ENCODE measurements at regions not wholly inside any gene's neighbourhood (a gene's known extent, or its start where the extent isn't known, plus 50 kb on each side); places are given as distances from the start of the nearest gene placed in this dataset.
A peak's percentile ranks its signal among the peaks of the same experiment; 100 is the strongest.

- Histone ChIP-seq H3K4me1 (ENCODE audit: insufficient read depth, low read length) (no peaks in the 10 kb centered on the region), H3K27ac (ENCODE audit: low read depth, low read length) (no peak overlapping the region), H3K9me3 (ENCODE audit: low read length) (no peaks in the 10 kb centered on the region), H3K36me3 (ENCODE audit: insufficient read depth, low read length) (no peaks in the 10 kb centered on the region), H3K27me3 (ENCODE audit: insufficient read depth, low read length, poor library complexity, severe bottlenecking) (no peaks in the 10 kb centered on the region), H3K4me3 (ENCODE audit: low read length) (no peak overlapping the region)
- H3K9me3 Mint-ChIP-seq, result no peaks in the 10 kb centered on the region
- peaks cover 2 to 30% of the 10 kb centered on the region in 2 donors for H3K27me3 Mint-ChIP-seq
- H3K4me1 Mint-ChIP-seq, result no peaks in the 10 kb centered on the region
- no peak overlapping the region for H3K4me3 Mint-ChIP-seq
- ChIA-PET POLR2A (no interaction called here), CTCF (no interaction called here)
- H3K27ac Mint-ChIP-seq, result no peak overlapping the region
- no peaks in the 10 kb centered on the region for H3K36me3 Mint-ChIP-seq
- DNase-seq, result no peak
Observed at GRCh38 chr4:129355031-129355430, 259.1 kb downstream of the C4orf33 start.

GRCh38 chr4:129355516-129355915, 259.6 kb downstream of the C4orf33 start:
- CTCF ChIA-PET, result no interaction called here
- Mint-ChIP-seq H3K27ac (no peak overlapping the region), H3K4me1 (no peaks in the 10 kb centered on the region), H3K36me3 (no peaks in the 10 kb centered on the region), H3K4me3 (no peak overlapping the region), H3K9me3 (no peaks in the 10 kb centered on the region), H3K27me3 (peaks cover 2 to 30% of the 10 kb centered on the region in 2 donors)
- DNase-seq, result no peak
- Histone ChIP-seq H3K4me1 (ENCODE audit: insufficient read depth, low read length) (no peaks in the 10 kb centered on the region), H3K36me3 (ENCODE audit: insufficient read depth, low read length) (no peaks in the 10 kb centered on the region), H3K27ac (ENCODE audit: low read depth, low read length) (no peak overlapping the region), H3K9me3 (ENCODE audit: low read length) (no peaks in the 10 kb centered on the region), H3K27me3 (ENCODE audit: insufficient read depth, low read length, poor library complexity, severe bottlenecking) (no peaks in the 10 kb centered on the region), H3K4me3 (ENCODE audit: low read length) (no peak overlapping the region)
- POLR2A ChIA-PET, result no interaction called here

GRCh38 chr4:129358571-129358970, 262.6 kb downstream of the C4orf33 start:
- Histone ChIP-seq H3K4me1 (ENCODE audit: insufficient read depth, low read length) (no peaks in the 10 kb centered on the region), H3K9me3 (ENCODE audit: low read length) (no peaks in the 10 kb centered on the region), H3K36me3 (ENCODE audit: insufficient read depth, low read length) (no peaks in the 10 kb centered on the region), H3K27ac (ENCODE audit: low read depth, low read length) (no peak overlapping the region), H3K4me3 (ENCODE audit: low read length) (no peak overlapping the region), H3K27me3 (ENCODE audit: insufficient read depth, low read length, poor library complexity, severe bottlenecking) (no peaks in the 10 kb centered on the region)
- ChIA-PET CTCF (no interaction called here), POLR2A (no interaction called here)
- Mint-ChIP-seq H3K27me3 (peaks cover 8 to 15% of the 10 kb centered on the region in 2 donors), H3K9me3 (no peaks in the 10 kb centered on the region), H3K4me1 (peaks cover 0 to 3% (median 0%) of the 10 kb centered on the region in 3 donors), H3K4me3 (no peak overlapping the region), H3K36me3 (no peaks in the 10 kb centered on the region), H3K27ac (no peak overlapping the region)
- no peak for DNase-seq

- Histone ChIP-seq H3K36me3 (ENCODE audit: insufficient read depth, low read length) (no peaks in the 10 kb centered on the region), H3K4me1 (ENCODE audit: insufficient read depth, low read length) (no peaks in the 10 kb centered on the region), H3K27me3 (ENCODE audit: insufficient read depth, low read length, poor library complexity, severe bottlenecking) (no peaks in the 10 kb centered on the region), H3K27ac (ENCODE audit: low read depth, low read length) (no peak overlapping the region), H3K9me3 (ENCODE audit: low read length) (no peaks in the 10 kb centered on the region), H3K4me3 (ENCODE audit: low read length) (no peak overlapping the region)
- Mint-ChIP-seq H3K36me3 (no peaks in the 10 kb centered on the region), H3K27ac (no peak overlapping the region), H3K4me3 (no peak overlapping the region), H3K27me3 (peaks cover 7 to 8% of the 10 kb centered on the region in 2 donors), H3K9me3 (no peaks in the 10 kb centered on the region), H3K4me1 (peaks cover 0 to 3% (median 0%) of the 10 kb centered on the region in 3 donors)
- CTCF ChIA-PET, result interaction anchor here (0.6 kb wide), 1 partner anchor 15 kb away, joined by 3 read pairs; no protein-coding TSS in a partner anchor
- no peak for DNase-seq
- POLR2A ChIA-PET, result no interaction called here
Observed at GRCh38 chr4:129359461-129359860, 263.5 kb downstream of the C4orf33 start.

- Histone ChIP-seq H3K27me3 (ENCODE audit: insufficient read depth, low read length, poor library complexity, severe bottlenecking) (no peaks in the 10 kb centered on the region), H3K4me3 (ENCODE audit: low read length) (no peak overlapping the region), H3K4me1 (ENCODE audit: insufficient read depth, low read length) (no peaks in the 10 kb centered on the region), H3K9me3 (ENCODE audit: low read length) (no peaks in the 10 kb centered on the region), H3K36me3 (ENCODE audit: insufficient read depth, low read length) (no peaks in the 10 kb centered on the region), H3K27ac (ENCODE audit: low read depth, low read length) (no peak overlapping the region)
- ChIA-PET POLR2A (interaction anchor here (0.6 kb wide), 1 partner anchor 275 kb away, joined by 3 read pairs; no protein-coding TSS in a partner anchor), CTCF (interaction anchor here (1.1 to 1.2 kb wide), 2 partner anchors 10 to 146 kb away, joined by 3 to 7 read pairs; no protein-coding TSS in a partner anchor)
- DNase-seq, result peak in 4 of 5 donors; percentile 15 to 25 (median 20)
- peaks cover 0 to 6% of the 10 kb centered on the region in 2 donors for H3K27me3 Mint-ChIP-seq
- H3K9me3 Mint-ChIP-seq, result no peaks in the 10 kb centered on the region
- no peak overlapping the region for H3K27ac Mint-ChIP-seq
- no peak overlapping the region for H3K4me3 Mint-ChIP-seq
- peaks cover 0 to 3% (median 0%) of the 10 kb centered on the region in 3 donors for H3K4me1 Mint-ChIP-seq
- H3K36me3 Mint-ChIP-seq, result no peaks in the 10 kb centered on the region
Observed at GRCh38 chr4:129362691-129363274, 266.8 kb downstream of the C4orf33 start.

GRCh38 chr4:129364747-129365452, 268.9 kb downstream of the C4orf33 start:
- Histone ChIP-seq H3K9me3 (ENCODE audit: low read length) (no peaks in the 10 kb centered on the region), H3K4me1 (ENCODE audit: insufficient read depth, low read length) (no peaks in the 10 kb centered on the region), H3K4me3 (ENCODE audit: low read length) (no peak overlapping the region), H3K36me3 (ENCODE audit: insufficient read depth, low read length) (no peaks in the 10 kb centered on the region), H3K27ac (ENCODE audit: low read depth, low read length) (no peak overlapping the region), H3K27me3 (ENCODE audit: insufficient read depth, low read length, poor library complexity, severe bottlenecking) (no peaks in the 10 kb centered on the region)
- Mint-ChIP-seq H3K9me3 (no peaks in the 10 kb centered on the region), H3K36me3 (no peaks in the 10 kb centered on the region), H3K4me1 (peaks cover 0 to 3% (median 0%) of the 10 kb centered on the region in 3 donors), H3K27ac (peak overlapping the region in 3 of 8 donors; percentile 32 to 82 (median 54)), H3K27me3 (peaks cover 0 to 6% of the 10 kb centered on the region in 2 donors), H3K4me3 (peak overlapping the region in 2 of 7 donors; percentile 51 to 56)
- CTCF ChIA-PET, result no interaction called here
- POLR2A ChIA-PET, result no interaction called here
- DNase-seq, result no peak

- Mint-ChIP-seq H3K9me3 (no peaks in the 10 kb centered on the region), H3K27ac (no peak overlapping the region), H3K4me3 (no peak overlapping the region), H3K27me3 (peaks cover 0 to 2% of the 10 kb centered on the region in 2 donors), H3K36me3 (no peaks in the 10 kb centered on the region), H3K4me1 (no peaks in the 10 kb centered on the region)
- no peak for DNase-seq
- no peak overlapping the region for H3K27ac ChIP-seq (ENCODE audit: low read depth, low read length)
- H3K27me3 ChIP-seq (ENCODE audit: insufficient read depth, low read length, poor library complexity, severe bottlenecking), result no peaks in the 10 kb centered on the region
- CTCF ChIA-PET, result no interaction called here
- no peaks in the 10 kb centered on the region for H3K9me3 ChIP-seq (ENCODE audit: low read length)
- H3K4me1 ChIP-seq (ENCODE audit: insufficient read depth, low read length), result no peaks in the 10 kb centered on the region
- POLR2A ChIA-PET, result no interaction called here
- H3K4me3 ChIP-seq (ENCODE audit: low read length), result no peak overlapping the region
- H3K36me3 ChIP-seq (ENCODE audit: insufficient read depth, low read length), result no peaks in the 10 kb centered on the region
Observed at GRCh38 chr4:129369361-129370010, 273.5 kb downstream of the C4orf33 start.

- no peaks in the 10 kb centered on the region for H3K27me3 ChIP-seq (ENCODE audit: insufficient read depth, low read length, poor library complexity, severe bottlenecking)
- H3K36me3 ChIP-seq (ENCODE audit: insufficient read depth, low read length), result no peaks in the 10 kb centered on the region
- H3K27ac Mint-ChIP-seq, result no peak overlapping the region
- no peak for DNase-seq
- no peak overlapping the region for H3K27ac ChIP-seq (ENCODE audit: low read depth, low read length)
- ChIA-PET POLR2A (no interaction called here), CTCF (no interaction called here)
- no peaks in the 10 kb centered on the region for H3K4me1 ChIP-seq (ENCODE audit: insufficient read depth, low read length)
- no peaks in the 10 kb centered on the region for H3K36me3 Mint-ChIP-seq
- no peaks in the 10 kb centered on the region for H3K9me3 Mint-ChIP-seq
- H3K9me3 ChIP-seq (ENCODE audit: low read length), result no peaks in the 10 kb centered on the region
- H3K27me3 Mint-ChIP-seq, result peaks cover 0 to 2% of the 10 kb centered on the region in 2 donors
- H3K4me1 Mint-ChIP-seq, result no peaks in the 10 kb centered on the region
- no peak overlapping the region for H3K4me3 ChIP-seq (ENCODE audit: low read length)
- H3K4me3 Mint-ChIP-seq, result no peak overlapping the region
Observed at GRCh38 chr4:129371065-129371464, 275.1 kb downstream of the C4orf33 start.

Data from CD8-positive, alpha-beta memory T cell (primary cell).